Right atrium auricular region (tissue), 2 donors: ENCODE measurements at regions not wholly inside any gene's neighbourhood (a gene's known extent, or its start where the extent isn't known, plus 50 kb on each side); places are given as distances from the start of the nearest gene placed in this dataset.

Experiments
- DNase-seq: peaks from one replicate; pipeline ENCODE4 v3.0.0-alpha.2; 2019; ENCODE audit warnings: low spot score
- H3K27ac ChIP-seq, 2 donors: fragments of 200-600 bp; sonication (generic); 1 replicate in 1 of 2; 2 replicates in 1 of 2; pipeline ENCODE4 v1.5.1; 2016 to 2019
- H3K27me3 ChIP-seq, 2 donors: fragments of 200-600 bp; sonication (generic); one replicate each; pipeline versions ENCODE4 v1.5.1 to v1.6.0; 2017 to 2019
- H3K36me3 ChIP-seq: fragments of 200-600 bp; sonication (generic); one replicate; pipeline ENCODE4 v1.5.1; 2016
- H3K4me1 ChIP-seq, 2 donors: fragments of 200-600 bp; sonication (generic); one replicate each; pipeline versions ENCODE4 v1.5.1 to v1.6.0; 2017 to 2019
- H3K4me3 ChIP-seq, 2 donors: fragments of 200-600 bp; sonication (generic); 1 replicate in 1 of 2; 2 replicates in 1 of 2; pipeline ENCODE4 v1.5.1; 2017 to 2019; ENCODE audit warnings: mild to moderate bottlenecking in 1 of 2, moderate library complexity in 1 of 2
- H3K9me3 ChIP-seq, 2 donors: fragments of 200-600 bp; sonication (generic); one replicate each; pipeline ENCODE4 v1.5.1; 2019
- TF ChIP-seq, protein P1 (sequence below), 2 donors: fragments of 200-600 bp; sonication (generic); IDR thresholded peaks; one replicate each; pipeline ENCODE4 v1.5.1; 2019; ENCODE audit warnings: antibody characterized with exemption in 2 of 2

DNA sequence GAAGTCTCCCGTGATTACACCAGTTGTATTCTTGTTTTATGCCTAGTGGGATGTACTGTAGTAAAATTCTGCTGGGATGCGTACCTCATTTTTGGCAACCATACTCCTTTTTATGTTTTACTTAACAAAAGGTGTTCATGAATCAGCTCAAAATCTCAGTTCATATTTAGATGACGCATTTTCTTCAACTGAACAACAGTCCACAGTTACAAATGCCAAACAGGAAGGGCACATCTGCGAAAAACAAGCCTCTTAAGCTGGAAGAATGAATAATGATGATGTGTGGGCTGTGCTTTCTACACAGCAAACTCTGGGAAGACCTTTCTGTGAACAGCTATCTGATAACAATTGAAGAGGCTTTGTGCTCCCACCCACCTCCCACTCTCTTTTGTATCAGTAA, 68.4 kb upstream of the NRBF2 start:
- H3K36me3 ChIP-seq = no peaks in the 10 kb centered on the region
- no peak overlapping the region for H3K27ac ChIP-seq
- no peak overlapping the region for H3K4me3 ChIP-seq
- no peaks in the 10 kb centered on the region for H3K9me3 ChIP-seq
- TF ChIP-seq, protein P1, sequence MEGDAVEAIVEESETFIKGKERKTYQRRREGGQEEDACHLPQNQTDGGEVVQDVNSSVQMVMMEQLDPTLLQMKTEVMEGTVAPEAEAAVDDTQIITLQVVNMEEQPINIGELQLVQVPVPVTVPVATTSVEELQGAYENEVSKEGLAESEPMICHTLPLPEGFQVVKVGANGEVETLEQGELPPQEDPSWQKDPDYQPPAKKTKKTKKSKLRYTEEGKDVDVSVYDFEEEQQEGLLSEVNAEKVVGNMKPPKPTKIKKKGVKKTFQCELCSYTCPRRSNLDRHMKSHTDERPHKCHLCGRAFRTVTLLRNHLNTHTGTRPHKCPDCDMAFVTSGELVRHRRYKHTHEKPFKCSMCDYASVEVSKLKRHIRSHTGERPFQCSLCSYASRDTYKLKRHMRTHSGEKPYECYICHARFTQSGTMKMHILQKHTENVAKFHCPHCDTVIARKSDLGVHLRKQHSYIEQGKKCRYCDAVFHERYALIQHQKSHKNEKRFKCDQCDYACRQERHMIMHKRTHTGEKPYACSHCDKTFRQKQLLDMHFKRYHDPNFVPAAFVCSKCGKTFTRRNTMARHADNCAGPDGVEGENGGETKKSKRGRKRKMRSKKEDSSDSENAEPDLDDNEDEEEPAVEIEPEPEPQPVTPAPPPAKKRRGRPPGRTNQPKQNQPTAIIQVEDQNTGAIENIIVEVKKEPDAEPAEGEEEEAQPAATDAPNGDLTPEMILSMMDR (IDR thresholded peaks at IDR 0.05) = no peak
- H3K27me3 ChIP-seq = no peaks in the 10 kb centered on the region
- DNase-seq = no peak
- no peaks in the 10 kb centered on the region for H3K4me1 ChIP-seq

DNA sequence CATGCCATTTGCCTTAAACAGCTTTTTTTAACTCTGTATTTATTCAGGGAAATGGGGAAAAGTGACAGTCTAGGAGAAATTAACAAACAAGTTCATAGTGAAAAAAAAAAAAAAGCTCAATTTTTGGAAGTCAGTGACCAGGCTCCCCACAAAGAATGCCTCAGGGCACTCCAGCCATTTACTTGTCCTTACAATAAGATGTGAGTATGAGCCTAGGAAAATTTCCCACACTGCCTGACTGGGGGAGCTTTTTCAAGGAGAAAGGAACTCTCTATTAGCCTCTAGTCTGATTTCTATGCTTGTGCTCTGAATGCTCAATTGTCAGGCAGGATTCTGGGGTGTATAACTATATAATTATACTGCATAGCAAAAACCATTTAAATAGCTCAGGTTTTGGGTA, 74.9 kb upstream of the NRBF2 start:
- Histone ChIP-seq H3K9me3 (no peaks in the 10 kb centered on the region), H3K36me3 (no peaks in the 10 kb centered on the region), H3K27me3 (no peaks in the 10 kb centered on the region), H3K4me1 (no peaks in the 10 kb centered on the region), H3K4me3 (no peak overlapping the region), H3K27ac (no peak overlapping the region)
- no peak for DNase-seq
- TF ChIP-seq, protein P1 (IDR thresholded peaks at IDR 0.05) = no peak

DNA sequence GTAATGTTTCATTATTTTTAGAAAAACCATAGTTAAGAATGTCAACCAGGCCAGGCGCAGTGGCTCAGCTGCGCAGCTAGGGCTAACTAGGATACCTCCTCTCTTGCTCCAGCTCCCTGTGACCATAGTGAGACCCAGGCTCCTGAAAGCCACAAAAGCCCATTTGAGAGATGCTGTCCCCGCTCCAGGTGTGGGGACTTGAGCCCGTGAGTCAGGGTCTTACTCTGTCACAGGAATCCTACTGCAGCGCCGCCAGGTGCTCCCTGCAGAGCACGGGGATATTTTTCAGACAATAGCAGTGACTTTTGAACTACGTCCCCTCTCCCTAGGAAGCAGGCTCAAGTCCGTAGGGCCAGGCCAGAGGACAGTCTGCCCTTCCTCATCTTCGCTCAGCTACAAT, 75.6 kb upstream of the NRBF2 start:
- Histone ChIP-seq H3K27me3 (no peaks in the 10 kb centered on the region), H3K36me3 (no peaks in the 10 kb centered on the region), H3K9me3 (no peaks in the 10 kb centered on the region), H3K4me1 (no peaks in the 10 kb centered on the region), H3K4me3 (no peak overlapping the region), H3K27ac (no peak overlapping the region)
- no peak for DNase-seq
- TF ChIP-seq, protein P1 (IDR thresholded peaks at IDR 0.05) = no peak

DNA sequence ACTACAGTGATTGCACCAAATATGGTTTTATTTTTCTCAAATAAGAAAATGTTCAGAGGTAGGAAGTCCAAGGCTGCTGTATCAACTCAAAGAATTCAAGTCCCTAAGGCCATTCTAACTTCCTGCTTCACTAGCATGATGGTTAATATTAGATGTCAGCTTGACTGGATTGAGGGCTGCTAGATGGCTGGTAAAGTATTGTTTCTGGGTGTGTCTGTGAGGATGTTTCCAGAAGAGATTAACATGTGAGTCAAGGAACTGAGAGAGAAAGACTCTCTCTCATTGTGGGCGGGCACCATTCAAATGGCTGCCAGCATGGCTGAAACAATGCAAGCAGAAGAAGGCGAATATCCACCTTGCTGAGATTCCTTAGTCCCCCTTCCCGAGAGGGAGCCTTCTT, 77.4 kb upstream of the NRBF2 start:
- TF ChIP-seq, protein P1 (IDR thresholded peaks at IDR 0.05) = no peak

DNA sequence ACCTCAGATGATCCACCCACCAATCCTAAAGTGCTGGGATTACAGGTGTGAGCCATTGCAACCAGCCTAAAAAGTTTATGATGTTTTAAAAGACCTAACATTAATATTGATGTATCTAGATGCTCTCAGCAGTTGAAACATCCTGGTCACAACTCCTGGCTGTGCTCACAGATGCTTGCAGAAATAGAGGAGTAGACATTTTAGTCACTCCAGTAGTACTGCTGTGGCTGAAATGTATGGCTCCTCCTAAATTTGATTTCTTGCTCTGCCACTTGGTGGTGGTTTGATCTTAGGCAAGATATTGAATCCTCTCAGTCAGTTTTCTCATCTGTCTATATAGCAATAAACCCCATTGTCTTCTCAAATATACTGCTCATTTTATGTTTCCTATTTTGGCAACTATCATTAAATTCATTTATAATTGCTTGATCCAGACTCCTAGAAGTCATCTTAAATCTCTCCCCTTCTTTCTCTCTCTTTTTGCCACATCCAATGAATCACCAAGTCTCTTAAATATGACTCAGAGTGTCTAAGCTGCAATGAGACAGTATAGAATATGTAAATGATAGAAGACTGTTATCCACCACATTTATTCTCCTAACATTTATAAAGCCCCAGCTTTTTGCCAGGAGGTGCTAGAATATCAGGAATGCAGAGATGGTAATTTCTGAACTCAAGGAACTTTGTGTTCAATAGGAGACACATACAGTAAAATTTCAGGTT, 78.1 kb upstream of the NRBF2 start:
- H3K27ac ChIP-seq = no peak overlapping the region
- no peak for DNase-seq
- H3K4me3 ChIP-seq = no peak overlapping the region
- H3K27me3 ChIP-seq = no peaks in the 10 kb centered on the region
- TF ChIP-seq, protein P1 (IDR thresholded peaks at IDR 0.05) = no peak
- no peaks in the 10 kb centered on the region for H3K4me1 ChIP-seq
- H3K36me3 ChIP-seq = no peaks in the 10 kb centered on the region
- H3K9me3 ChIP-seq = no peaks in the 10 kb centered on the region

More for the DNA sequence above, 77.4 kb upstream of the NRBF2 start:
- no peaks in the 10 kb centered on the region for H3K36me3 ChIP-seq
- no peaks in the 10 kb centered on the region for H3K4me1 ChIP-seq
- no peak overlapping the region for H3K4me3 ChIP-seq
- no peak overlapping the region for H3K27ac ChIP-seq
- no peak for DNase-seq
- H3K27me3 ChIP-seq = no peaks in the 10 kb centered on the region
- no peaks in the 10 kb centered on the region for H3K9me3 ChIP-seq

DNA sequence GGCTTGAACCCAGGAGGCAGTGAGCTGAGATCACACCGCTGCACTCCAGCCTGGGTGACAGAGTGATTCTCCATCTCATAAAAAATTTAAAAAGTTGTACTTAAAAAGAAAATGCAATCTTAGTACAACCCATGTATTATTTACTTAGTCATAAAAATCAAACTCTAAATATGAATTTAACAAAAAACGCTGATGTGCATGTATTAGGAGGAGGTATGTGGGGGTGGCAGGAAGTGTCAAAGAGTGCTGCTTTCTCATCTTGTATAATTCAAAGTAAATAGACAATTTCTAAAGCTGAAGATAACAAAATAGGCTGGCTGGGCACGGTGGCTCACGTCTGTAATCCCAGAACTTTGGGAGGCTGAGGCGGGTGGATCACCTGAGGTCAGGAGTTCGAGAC, 81.0 kb upstream of the NRBF2 start:
- Histone ChIP-seq H3K4me3 (no peak overlapping the region), H3K36me3 (no peaks in the 10 kb centered on the region), H3K9me3 (no peaks in the 10 kb centered on the region), H3K27me3 (no peaks in the 10 kb centered on the region), H3K27ac (no peak overlapping the region), H3K4me1 (no peaks in the 10 kb centered on the region)
- TF ChIP-seq, protein P1 (IDR thresholded peaks at IDR 0.05) = no peak
- no peak for DNase-seq
